ENCODE measurements at regions not wholly inside any gene's neighbourhood (a gene's known extent, or its start where the extent isn't known, plus 50 kb on each side); places are given as distances from the start of the nearest gene placed in this dataset.

GRCh38 chr2:5373200-5373599 is 319.0 kb upstream of the SOX11 start:
- TF ChIP-seq POLR2AphosphoS5 (IDR thresholded peaks at IDR 0.05; ENCODE audit: low read depth, low read length) = no peak
- TF ChIP-seq TAF1 (IDR thresholded peaks at IDR 0.05; ENCODE audit: borderline replicate concordance, insufficient read depth, low read length) = no peak
- TF ChIP-seq SIN3A (IDR thresholded peaks at IDR 0.05; ENCODE audit: borderline replicate concordance, insufficient read depth, low read length) = no peak
